Glomerular visceral epithelial cell (primary cell): ENCODE measurements at regions not wholly inside any gene's neighbourhood (a gene's known extent, or its start where the extent isn't known, plus 50 kb on each side); places are given as distances from the start of the nearest gene placed in this dataset.
A peak's percentile ranks its signal among the peaks of the same experiment; 100 is the strongest.

Experiments used
- DNase-seq: peaks from one replicate; pipeline ENCODE4 v3.0.0-alpha.2; 2016; ENCODE audit errors: extremely low spot score

DNA sequence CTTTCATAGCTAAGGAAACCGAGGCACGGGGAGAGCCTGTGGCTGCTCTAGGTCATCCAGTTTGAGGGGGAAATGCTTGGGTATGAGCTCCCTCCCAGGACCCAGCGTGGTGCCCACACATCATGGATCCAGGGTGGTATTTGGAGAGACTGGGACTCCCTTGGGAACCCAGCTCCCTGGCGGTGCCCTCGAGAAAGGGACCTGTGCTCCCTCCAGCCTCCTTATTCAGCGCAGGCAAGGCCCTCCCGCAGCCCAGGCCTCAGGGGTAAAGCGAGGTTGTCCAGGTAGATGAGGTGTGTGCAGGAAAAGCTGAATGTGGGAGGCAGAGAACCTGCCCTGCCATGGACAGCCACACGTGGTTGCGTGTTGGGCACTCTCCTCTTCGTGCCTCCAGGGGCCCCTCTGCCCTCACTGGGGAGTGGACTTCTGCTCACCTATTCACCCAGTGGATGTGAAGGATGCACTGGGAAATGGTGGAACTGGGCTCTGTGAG is 53.8 kb upstream of the GPR78 start:
- DNase-seq = no peak

DNA sequence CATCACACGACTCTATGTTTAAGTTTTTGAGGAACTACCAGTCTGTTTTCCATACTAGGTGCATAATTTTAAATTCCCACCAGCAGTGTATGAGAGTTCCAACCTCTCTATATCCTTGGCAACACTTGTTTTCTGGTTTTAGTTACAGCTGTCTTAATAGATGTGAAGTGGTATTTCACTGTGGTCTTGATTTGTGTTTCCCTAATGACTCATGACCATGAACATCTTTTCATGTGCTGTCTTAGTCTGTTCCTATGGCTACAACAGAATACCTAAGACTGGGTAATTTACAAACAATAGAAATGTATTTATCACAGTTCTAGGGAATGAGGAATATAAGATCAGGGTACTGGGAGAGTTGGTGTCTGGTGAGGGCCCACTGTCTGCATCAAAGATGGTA is 51.5 kb upstream of the GPR78 start:
- DNase-seq = peak; percentile 60
